ENCODE measurements at regions not wholly inside any gene's neighbourhood (a gene's known extent, or its start where the extent isn't known, plus 50 kb on each side); places are given as distances from the start of the nearest gene placed in this dataset.

DNA sequence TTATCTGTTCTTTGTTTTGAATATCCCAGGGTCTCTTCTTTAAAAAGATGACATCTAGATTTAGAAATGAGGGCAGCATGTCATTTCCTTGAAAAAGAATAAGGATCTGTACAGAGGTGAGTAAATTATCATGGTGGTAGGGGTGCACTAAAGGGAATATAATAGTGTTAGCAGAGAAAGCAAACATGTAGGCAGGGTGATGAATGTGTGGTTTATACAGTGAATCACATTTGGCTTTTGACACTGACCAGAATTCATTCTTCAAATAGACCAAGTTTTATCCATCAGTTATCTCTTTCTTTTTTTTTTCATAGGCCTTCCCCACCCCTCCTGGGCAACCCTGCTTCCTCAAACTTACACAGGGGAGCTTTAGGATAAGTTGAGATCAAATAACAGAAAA is 184.5 kb upstream of the LRP1B start:
- no peak for TF ChIP-seq EZH2 (IDR thresholded peaks at IDR 0.05; ENCODE audit: low read depth, low read length, severe bottlenecking)
- TF ChIP-seq PHF8 (conservative IDR thresholded peaks at IDR 0.05; ENCODE audit: low read depth, low read length) = no peak
- TF ChIP-seq CTCF (IDR thresholded peaks at IDR 0.05; ENCODE audit: control extremely low read depth in 1 of 3, insufficient read depth in 1 of 3, low read depth in 1 of 3, low read length in 3 of 3) = no peak
- no peak for TF ChIP-seq SP1 (IDR thresholded peaks at IDR 0.05; ENCODE audit: low read depth, low read length)
- TF ChIP-seq RXRA (IDR thresholded peaks at IDR 0.05; ENCODE audit: insufficient read depth, low read depth, low read length) = no peak
- TF ChIP-seq POLR2AphosphoS5 (IDR thresholded peaks at IDR 0.05; ENCODE audit: low read depth, low read length) = no peak
- TF ChIP-seq RAD21 (IDR thresholded peaks at IDR 0.05 in 1 of 2, conservative IDR thresholded peaks at IDR 0.05 in 1 of 2; ENCODE audit: low read depth in 2 of 2, low read length in 2 of 2) = no peak
- TF ChIP-seq TCF12 (IDR thresholded peaks at IDR 0.05; ENCODE audit: low read depth, low read length) = no peak
- TF ChIP-seq RFX5 (IDR thresholded peaks at IDR 0.05; ENCODE audit: borderline replicate concordance, low read depth, low read length) = no peak

Measured in H1 (cell line).